Activated CD8-positive, alpha-beta T cell treated with anti-CD3 and anti-CD28 coated beads for 36 hours (primary cell): ENCODE measurements at regions not wholly inside any gene's neighbourhood (a gene's known extent, or its start where the extent isn't known, plus 50 kb on each side); places are given as distances from the start of the nearest gene placed in this dataset.

ENCODE experiments used
- ATAC-seq: fragments of 200-7000 bp; cut with Tn5 transposase; one replicate; pipeline ENCODE4 v1.10.0; 2021; ENCODE audit warnings: mild to moderate bottlenecking, moderate library complexity
- CTCF ChIA-PET: fragments of 350-600 bp; sonication (Branson Sonifier 250); formaldehyde crosslinking; loops from one replicate; lab custom pipeline; 2021; ENCODE audit warnings: antibody characterized with exemption; lab: Charles Lee
- POLR2A ChIA-PET: fragments of 350-600 bp; sonication (Branson Sonifier 250); formaldehyde crosslinking; loops from one replicate; lab custom pipeline; 2021; ENCODE audit warnings: antibody characterized with exemption; lab: Charles Lee
- DNase-seq: peaks from one replicate; pipeline ENCODE4 v3.0.0-alpha.2; 2020
- H3K27ac Mint-ChIP-seq: one replicate; pipeline ENCODE4 v1.8.0; 2021; ENCODE audit warnings: mild to moderate bottlenecking, mixed read lengths
- H3K27me3 Mint-ChIP-seq: one replicate; pipeline ENCODE4 v1.8.0; 2021; ENCODE audit warnings: mixed read lengths
- H3K36me3 Mint-ChIP-seq: one replicate; pipeline ENCODE4 v1.8.0; 2021; ENCODE audit warnings: low read depth, mixed read lengths
- H3K4me1 Mint-ChIP-seq: one replicate; pipeline ENCODE4 v1.8.0; 2021; ENCODE audit warnings: low read depth, mixed read lengths
- H3K4me3 Mint-ChIP-seq: one replicate; pipeline ENCODE4 v1.8.0; 2021; ENCODE audit warnings: mild to moderate bottlenecking, moderate library complexity, mixed read lengths
- H3K9me3 Mint-ChIP-seq: one replicate; pipeline ENCODE4 v1.8.0; 2021; ENCODE audit warnings: mixed read lengths
- CTCF ChIP-seq: fragments of 200-600 bp; IDR thresholded peaks from one replicate; pipeline ENCODE4 v1.8.0; 2022; ENCODE audit warnings: antibody characterized with exemption, mild to moderate bottlenecking
- intact Hi-C: fragments of 100-400 bp; cut with micrococcal nuclease; formaldehyde crosslinking; loops from one replicate; pipeline ENCODE4 v1.10.0; 2022

- Mint-ChIP-seq H3K27ac (no peak overlapping the region), H3K9me3 (no peaks in the 10 kb centered on the region), H3K4me3 (no peak overlapping the region), H3K36me3 (no peaks in the 10 kb centered on the region), H3K27me3 (no peaks in the 10 kb centered on the region), H3K4me1 (no peaks in the 10 kb centered on the region)
- no peak for TF ChIP-seq CTCF
- intact Hi-C loops = no loop called here
- ChIA-PET CTCF (interaction anchor here (0.7 to 1.1 kb wide), 4 partner anchors 11 to 128 kb away, joined by 3 to 4 read pairs (median 3); no protein-coding TSS in a partner anchor), POLR2A (no interaction called here)
- ATAC-seq (no peak), DNase-seq (no peak)
Observed at GRCh38 chr12:25025951-25026490, 77.1 kb upstream of the BCAT1 start.

- Mint-ChIP-seq H3K9me3 (no peaks in the 10 kb centered on the region), H3K27ac (no peak overlapping the region), H3K4me3 (no peak overlapping the region), H3K27me3 (no peaks in the 10 kb centered on the region), H3K4me1 (no peaks in the 10 kb centered on the region), H3K36me3 (no peaks in the 10 kb centered on the region)
- CTCF ChIA-PET = interaction anchor here (0.7 to 1.5 kb wide), 9 partner anchors 12 to 362 kb away, joined by 3 to 4 read pairs (median 3); no protein-coding TSS in a partner anchor
- intact Hi-C loops = no loop called here
- TF ChIP-seq CTCF = no peak
- DNase-seq = no peak
- no peak for ATAC-seq
- POLR2A ChIA-PET = no interaction called here
Observed at GRCh38 chr12:25025260-25025659, 76.4 kb upstream of the BCAT1 start.

GRCh38 chr12:25023808-25024207, 74.9 kb upstream of the BCAT1 start:
- intact Hi-C loops = no loop called here

GRCh38 chr12:25020621-25021243, 71.8 kb upstream of the BCAT1 start:
- ATAC-seq = no peak
- no peaks in the 10 kb centered on the region for H3K27me3 Mint-ChIP-seq

More at GRCh38 chr12:25023808-25024207, 74.9 kb upstream of the BCAT1 start:
- no peak overlapping the region for H3K27ac Mint-ChIP-seq
- ChIA-PET POLR2A (no interaction called here), CTCF (interaction anchor here (0.5 to 1.5 kb wide), 3 partner anchors 27 to 364 kb away, joined by 3 to 4 read pairs (median 3); no protein-coding TSS in a partner anchor)
- no peak overlapping the region for H3K4me3 Mint-ChIP-seq
- H3K4me1 Mint-ChIP-seq = no peaks in the 10 kb centered on the region
- DNase-seq (no peak), ATAC-seq (no peak)
- H3K36me3 Mint-ChIP-seq = no peaks in the 10 kb centered on the region
- TF ChIP-seq CTCF = no peak
- no peaks in the 10 kb centered on the region for H3K27me3 Mint-ChIP-seq
- no peaks in the 10 kb centered on the region for H3K9me3 Mint-ChIP-seq

More at GRCh38 chr12:25020621-25021243, 71.8 kb upstream of the BCAT1 start:
- no peaks in the 10 kb centered on the region for H3K9me3 Mint-ChIP-seq
- no peaks in the 10 kb centered on the region for H3K4me1 Mint-ChIP-seq
- CTCF ChIA-PET = interaction anchor here (0.8 to 1.8 kb wide), 2 partner anchors 22 to 109 kb away, joined by 3 to 4 read pairs; no protein-coding TSS in a partner anchor
- DNase-seq = no peak
- no peak for TF ChIP-seq CTCF
- POLR2A ChIA-PET = interaction anchor here (1.0 kb wide), 1 partner anchor 9 kb away, joined by 3 read pairs; no protein-coding TSS in a partner anchor
- no peak overlapping the region for H3K4me3 Mint-ChIP-seq
- no peaks in the 10 kb centered on the region for H3K36me3 Mint-ChIP-seq
- intact Hi-C loops = no loop called here
- H3K27ac Mint-ChIP-seq = no peak overlapping the region
